Hepatocyte (in vitro differentiated cells): ENCODE measurements at regions not wholly inside any gene's neighbourhood (a gene's known extent, or its start where the extent isn't known, plus 50 kb on each side); places are given as distances from the start of the nearest gene placed in this dataset.

Experiments used
- CTCF ChIP-seq: fragments of 200-600 bp; sonication (generic); IDR thresholded peaks from 2 replicates; pipeline ENCODE4 v1.5.1; 2016; ENCODE audit warnings: antibody characterized with exemption, mild to moderate bottlenecking; ENCODE audit not compliant: poor library complexity
- EZH2 ChIP-seq: fragments of 200-600 bp; sonication (generic); IDR thresholded peaks from 2 replicates; pipeline ENCODE4 v1.6.1; 2016; ENCODE audit warnings: antibody characterized with exemption, mild to moderate bottlenecking, borderline replicate concordance

DNA sequence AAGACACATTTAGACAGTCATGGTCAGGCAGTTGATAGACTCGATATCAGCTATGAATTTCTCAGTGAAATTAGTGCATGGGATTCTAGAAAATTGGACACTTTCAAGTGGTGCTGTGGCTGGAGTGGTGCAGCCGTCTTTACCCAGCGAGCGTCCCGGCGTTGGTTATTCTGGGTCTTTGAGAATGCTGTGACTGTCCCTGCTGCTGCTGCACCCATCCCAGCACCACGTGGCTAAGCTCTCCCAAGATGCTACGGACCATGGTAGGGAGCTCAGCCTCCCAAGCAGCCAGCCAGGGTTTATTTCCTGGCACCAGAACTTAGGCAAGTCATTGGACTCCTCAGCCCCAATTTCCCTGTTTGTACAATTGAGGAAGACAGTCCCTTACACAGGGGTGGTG, 147.2 kb upstream of the RPS6KA2 start:
- TF ChIP-seq CTCF (no peak), EZH2 (no peak)
